Astrocyte (in vitro differentiated cells and primary cell): ENCODE measurements at regions not wholly inside any gene's neighbourhood (a gene's known extent, or its start where the extent isn't known, plus 50 kb on each side); places are given as distances from the start of the nearest gene placed in this dataset.

Experiments
- CTCF ChIP-seq: IDR thresholded peaks from 2 replicates; pipeline ENCODE4 v1.5.1; 2011; ENCODE audit warnings: low read depth, mild to moderate bottlenecking, inconsistent platforms, low read length, moderate library complexity; ENCODE audit not compliant: insufficient read depth
- EZH2 ChIP-seq: IDR thresholded peaks from 2 replicates; pipeline ENCODE4 v1.6.1; 2012; ENCODE audit warnings: mild to moderate bottlenecking, low read length, inconsistent platforms; ENCODE audit not compliant: insufficient read depth

- no peak for TF ChIP-seq EZH2
- TF ChIP-seq CTCF: no peak
These were observed 95.8 kb upstream of the UMPS start for GRCh38 chr3:124634210-124635168.
